ENCODE measurements at regions not wholly inside any gene's neighbourhood (a gene's known extent, or its start where the extent isn't known, plus 50 kb on each side); places are given as distances from the start of the nearest gene placed in this dataset.

- H3K27me3 Mint-ChIP-seq, result no peaks in the 10 kb centered on the region
- no peaks in the 10 kb centered on the region for H3K9me3 Mint-ChIP-seq
- no peak overlapping the region for H3K4me3 Mint-ChIP-seq
- POLR2A ChIA-PET, result no interaction called here
- DNase-seq, result no peak
- H3K27ac Mint-ChIP-seq, result no peak overlapping the region
- no peaks in the 10 kb centered on the region for H3K4me1 Mint-ChIP-seq
- H3K36me3 Mint-ChIP-seq (ENCODE audit: low read depth), result no peaks in the 10 kb centered on the region
- CTCF ChIA-PET, result no interaction called here
Observed at GRCh38 chr20:19098117-19098516, 114.3 kb upstream of the SLC24A3 start.

- no peaks in the 10 kb centered on the region for H3K27me3 Mint-ChIP-seq
- no peak for DNase-seq
- POLR2A ChIA-PET, result no interaction called here
- CTCF ChIA-PET, result no interaction called here
- H3K36me3 Mint-ChIP-seq (ENCODE audit: low read depth), result no peaks in the 10 kb centered on the region
- no peak overlapping the region for H3K27ac Mint-ChIP-seq
- H3K4me3 Mint-ChIP-seq, result no peak overlapping the region
- H3K9me3 Mint-ChIP-seq, result no peaks in the 10 kb centered on the region
- H3K4me1 Mint-ChIP-seq, result no peaks in the 10 kb centered on the region
Observed at GRCh38 chr20:19098806-19099578, 113.5 kb upstream of the SLC24A3 start.

DNA sequence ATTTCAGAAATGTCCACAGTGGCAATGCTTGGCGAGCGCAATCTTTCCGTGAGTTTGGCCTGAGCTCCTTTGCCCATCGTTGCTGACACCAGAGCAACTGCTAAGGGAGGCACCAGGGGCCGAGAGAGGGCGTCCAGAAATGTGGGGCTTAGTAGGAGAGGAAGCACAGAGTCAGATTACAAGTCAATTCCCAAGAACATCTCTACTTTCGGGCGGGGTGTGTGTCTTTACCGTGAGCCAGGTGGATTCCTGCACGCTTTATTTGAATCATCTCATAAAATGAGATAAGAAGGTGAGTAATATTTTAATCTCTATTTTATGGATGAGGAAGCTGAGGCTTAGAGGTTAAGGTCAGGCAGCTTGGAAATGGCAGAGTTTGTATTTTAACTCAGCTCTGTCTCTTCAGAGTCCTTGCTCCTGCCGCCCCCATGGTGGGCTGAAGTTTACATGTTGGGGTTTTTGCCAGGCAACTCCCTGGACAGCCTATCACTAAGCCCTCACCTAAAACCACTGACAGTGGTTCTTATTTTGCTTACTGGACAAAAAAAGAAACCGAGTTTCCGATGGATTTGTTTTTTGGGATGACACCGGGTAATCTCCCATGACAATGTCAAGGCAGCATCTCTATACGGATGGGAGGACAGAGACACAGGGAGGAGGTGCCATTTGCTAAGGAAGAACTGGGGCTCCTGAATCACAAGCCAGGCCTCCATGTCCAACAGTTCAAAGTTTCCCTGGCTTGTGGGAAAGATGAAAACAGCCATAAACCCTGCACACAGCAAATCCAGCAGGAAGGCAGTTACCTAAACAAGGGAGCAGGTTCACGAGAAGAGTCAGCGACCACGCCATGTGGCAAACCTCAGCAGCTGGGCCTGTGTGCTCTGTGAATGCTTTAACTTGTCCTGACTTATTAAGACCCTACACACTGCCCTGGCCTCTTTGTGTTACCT is 112.6 kb upstream of the SLC24A3 start:
- no peaks in the 10 kb centered on the region for H3K9me3 Mint-ChIP-seq
- H3K36me3 Mint-ChIP-seq (ENCODE audit: low read depth), result no peaks in the 10 kb centered on the region
- no peak for DNase-seq
- no peak overlapping the region for H3K27ac Mint-ChIP-seq
- no peaks in the 10 kb centered on the region for H3K27me3 Mint-ChIP-seq
- CTCF ChIA-PET, result no interaction called here
- H3K4me3 Mint-ChIP-seq, result no peak overlapping the region
- POLR2A ChIA-PET, result no interaction called here
- no peaks in the 10 kb centered on the region for H3K4me1 Mint-ChIP-seq

DNA sequence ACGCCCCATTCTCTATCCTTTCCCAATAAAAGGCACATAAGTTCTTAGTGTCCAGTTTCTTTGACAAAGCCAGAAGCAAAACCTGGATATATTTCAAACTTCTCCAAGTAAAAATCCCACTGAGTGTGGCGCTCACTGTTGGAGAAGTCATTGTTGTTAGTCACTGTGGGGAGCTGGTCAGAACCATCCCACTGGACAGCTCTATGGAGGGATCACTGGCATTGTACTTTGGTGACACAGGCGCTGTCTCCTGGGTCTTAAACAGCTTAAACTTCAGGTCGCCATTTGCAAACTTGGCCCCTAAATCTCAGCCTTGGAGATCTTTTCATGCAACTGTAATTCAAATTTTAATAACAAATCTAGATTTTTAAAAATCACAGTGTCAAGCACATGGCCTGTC is 111.5 kb upstream of the SLC24A3 start:
- Mint-ChIP-seq H3K27me3 (no peaks in the 10 kb centered on the region), H3K4me1 (no peaks in the 10 kb centered on the region), H3K4me3 (no peak overlapping the region), H3K9me3 (no peaks in the 10 kb centered on the region), H3K27ac (no peak overlapping the region), H3K36me3 (ENCODE audit: low read depth) (no peaks in the 10 kb centered on the region)
- POLR2A ChIA-PET, result no interaction called here
- CTCF ChIA-PET, result no interaction called here
- no peak for DNase-seq

DNA sequence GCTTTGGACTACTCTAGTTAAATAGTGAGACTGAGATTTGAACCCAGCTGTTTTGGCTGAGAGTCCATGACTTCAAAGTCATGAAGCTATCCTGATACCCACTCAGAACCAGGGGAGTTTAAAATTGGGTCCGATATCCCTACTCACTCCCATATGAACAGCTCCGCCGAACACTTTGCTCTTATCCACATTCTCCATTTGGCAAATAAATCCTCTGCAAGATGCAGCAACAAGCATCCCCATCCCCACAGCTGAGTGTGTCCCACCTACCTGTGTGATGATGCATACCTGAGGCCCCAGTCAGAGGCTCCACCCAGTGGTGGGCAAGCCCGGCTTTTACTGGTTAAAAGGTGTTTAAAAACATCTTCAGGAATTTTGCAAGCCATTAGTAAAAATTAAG is 108.3 kb upstream of the SLC24A3 start:
- Mint-ChIP-seq H3K27me3 (no peaks in the 10 kb centered on the region), H3K36me3 (ENCODE audit: low read depth) (no peaks in the 10 kb centered on the region), H3K27ac (no peak overlapping the region), H3K9me3 (no peaks in the 10 kb centered on the region), H3K4me3 (no peak overlapping the region), H3K4me1 (no peaks in the 10 kb centered on the region)
- ChIA-PET CTCF (no interaction called here), POLR2A (no interaction called here)
- no peak for DNase-seq

DNA sequence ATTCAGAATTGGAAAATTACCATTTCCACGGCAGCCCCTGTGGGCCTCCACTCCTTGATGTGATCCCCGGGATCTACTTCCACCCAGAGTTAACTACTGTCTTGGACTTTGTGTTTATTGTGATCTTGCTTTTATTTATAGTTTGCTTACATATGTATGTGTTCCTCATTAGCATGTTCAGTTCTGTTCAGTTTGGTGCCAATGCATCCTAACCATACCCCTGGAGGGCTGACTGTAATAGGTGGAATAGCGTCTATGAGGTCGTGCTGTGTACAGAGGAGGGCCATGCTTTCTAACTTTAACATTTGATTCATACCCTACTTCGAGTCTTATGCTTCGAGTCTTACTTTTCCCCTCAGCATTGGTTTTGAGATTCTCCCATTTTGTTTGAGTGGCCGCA is 104.3 kb upstream of the SLC24A3 start:
- no peak overlapping the region for H3K27ac Mint-ChIP-seq
- H3K36me3 Mint-ChIP-seq (ENCODE audit: low read depth), result no peaks in the 10 kb centered on the region
- no peak for DNase-seq
- H3K4me3 Mint-ChIP-seq, result no peak overlapping the region
- no peaks in the 10 kb centered on the region for H3K27me3 Mint-ChIP-seq
- no peaks in the 10 kb centered on the region for H3K4me1 Mint-ChIP-seq
- POLR2A ChIA-PET, result no interaction called here
- H3K9me3 Mint-ChIP-seq, result peaks cover 2% of the 10 kb centered on the region
- CTCF ChIA-PET, result no interaction called here

- POLR2A ChIA-PET, result no interaction called here
- no peak overlapping the region for H3K27ac Mint-ChIP-seq
Observed at GRCh38 chr20:19110285-19110684, 102.2 kb upstream of the SLC24A3 start.

DNA sequence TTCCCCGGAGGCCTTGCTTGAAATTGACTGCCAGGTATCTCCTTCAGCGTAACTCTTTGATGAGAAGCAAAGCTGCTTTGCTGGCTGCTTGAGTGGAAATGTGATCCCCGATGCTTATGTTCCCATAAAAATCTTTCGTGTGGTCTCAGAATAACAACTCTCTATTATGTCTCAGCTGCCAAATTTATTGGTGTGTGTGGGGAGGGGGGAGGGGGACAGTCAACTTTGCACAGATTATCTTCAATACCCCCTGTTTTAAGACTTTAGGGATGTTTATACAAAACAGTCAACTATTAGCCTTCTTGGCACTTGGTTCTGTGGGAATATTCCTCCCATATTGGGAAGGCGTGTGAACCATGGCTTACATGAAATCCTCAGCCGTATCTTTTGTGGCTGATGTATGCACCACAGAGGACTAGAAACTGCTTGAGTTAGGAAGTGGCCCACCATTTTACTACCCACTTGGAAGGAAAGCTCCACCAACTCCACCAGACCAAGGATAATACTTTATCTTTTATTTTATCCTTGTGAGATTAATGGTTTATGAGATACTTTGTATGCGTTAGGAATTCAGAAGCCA is 101.5 kb upstream of the SLC24A3 start:
- peaks cover 5% of the 10 kb centered on the region for H3K9me3 Mint-ChIP-seq
- ChIA-PET CTCF (no interaction called here), POLR2A (no interaction called here)
- DNase-seq, result no peak
- no peaks in the 10 kb centered on the region for H3K36me3 Mint-ChIP-seq (ENCODE audit: low read depth)
- H3K27me3 Mint-ChIP-seq, result no peaks in the 10 kb centered on the region
- no peak overlapping the region for H3K4me3 Mint-ChIP-seq
- H3K27ac Mint-ChIP-seq, result no peak overlapping the region
- no peaks in the 10 kb centered on the region for H3K4me1 Mint-ChIP-seq

More at GRCh38 chr20:19110285-19110684, 102.2 kb upstream of the SLC24A3 start:
- DNase-seq, result no peak
- no peaks in the 10 kb centered on the region for H3K36me3 Mint-ChIP-seq (ENCODE audit: low read depth)
- H3K27me3 Mint-ChIP-seq, result no peaks in the 10 kb centered on the region
- H3K9me3 Mint-ChIP-seq, result peaks cover 3% of the 10 kb centered on the region
- CTCF ChIA-PET, result no interaction called here
- H3K4me3 Mint-ChIP-seq, result no peak overlapping the region
- no peaks in the 10 kb centered on the region for H3K4me1 Mint-ChIP-seq

DNA sequence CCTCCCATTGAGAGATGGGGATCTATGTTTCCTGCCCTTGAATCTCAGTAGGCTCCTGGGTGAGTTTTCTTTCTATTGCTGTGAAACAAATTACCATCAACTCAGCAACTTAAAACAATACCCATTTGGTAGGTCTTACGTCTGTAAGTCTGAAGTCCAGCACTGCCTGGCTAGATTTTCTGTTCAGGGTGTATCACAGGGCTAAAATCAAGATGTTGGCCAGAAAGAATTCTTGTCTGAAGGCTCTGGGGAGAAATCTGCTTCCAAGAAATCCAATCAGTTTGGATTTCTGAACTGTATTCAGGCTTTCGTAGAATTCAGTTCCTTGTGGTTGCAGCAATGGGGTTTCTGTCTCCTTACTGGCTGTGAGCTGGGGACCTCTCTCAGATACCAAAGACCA is 99.6 kb upstream of the SLC24A3 start:
- Mint-ChIP-seq H3K27me3 (no peaks in the 10 kb centered on the region), H3K4me1 (no peaks in the 10 kb centered on the region), H3K36me3 (ENCODE audit: low read depth) (no peaks in the 10 kb centered on the region), H3K4me3 (no peak overlapping the region), H3K27ac (no peak overlapping the region), H3K9me3 (peaks cover 5% of the 10 kb centered on the region)
- no peak for DNase-seq
- POLR2A ChIA-PET, result no interaction called here
- CTCF ChIA-PET, result no interaction called here

GRCh38 chr20:19113343-19113930 is 99.0 kb upstream of the SLC24A3 start:
- Mint-ChIP-seq H3K36me3 (ENCODE audit: low read depth) (no peaks in the 10 kb centered on the region), H3K27me3 (no peaks in the 10 kb centered on the region), H3K9me3 (peaks cover 5% of the 10 kb centered on the region), H3K27ac (no peak overlapping the region), H3K4me3 (no peak overlapping the region), H3K4me1 (no peaks in the 10 kb centered on the region)
- ChIA-PET CTCF (no interaction called here), POLR2A (no interaction called here)
- no peak for DNase-seq

GRCh38 chr20:19114410-19114809 is 98.0 kb upstream of the SLC24A3 start:
- Mint-ChIP-seq H3K27ac (no peak overlapping the region), H3K9me3 (peaks cover 5% of the 10 kb centered on the region), H3K4me3 (no peak overlapping the region), H3K4me1 (no peaks in the 10 kb centered on the region), H3K27me3 (no peaks in the 10 kb centered on the region), H3K36me3 (ENCODE audit: low read depth) (no peaks in the 10 kb centered on the region)
- no peak for DNase-seq
- CTCF ChIA-PET, result no interaction called here
- POLR2A ChIA-PET, result no interaction called here

GRCh38 chr20:19115581-19115980 is 96.9 kb upstream of the SLC24A3 start:
- Mint-ChIP-seq H3K27me3 (no peaks in the 10 kb centered on the region), H3K9me3 (peaks cover 2% of the 10 kb centered on the region), H3K36me3 (ENCODE audit: low read depth) (no peaks in the 10 kb centered on the region), H3K27ac (no peak overlapping the region), H3K4me3 (no peak overlapping the region), H3K4me1 (no peaks in the 10 kb centered on the region)
- ChIA-PET POLR2A (no interaction called here), CTCF (no interaction called here)
- DNase-seq, result no peak

DNA sequence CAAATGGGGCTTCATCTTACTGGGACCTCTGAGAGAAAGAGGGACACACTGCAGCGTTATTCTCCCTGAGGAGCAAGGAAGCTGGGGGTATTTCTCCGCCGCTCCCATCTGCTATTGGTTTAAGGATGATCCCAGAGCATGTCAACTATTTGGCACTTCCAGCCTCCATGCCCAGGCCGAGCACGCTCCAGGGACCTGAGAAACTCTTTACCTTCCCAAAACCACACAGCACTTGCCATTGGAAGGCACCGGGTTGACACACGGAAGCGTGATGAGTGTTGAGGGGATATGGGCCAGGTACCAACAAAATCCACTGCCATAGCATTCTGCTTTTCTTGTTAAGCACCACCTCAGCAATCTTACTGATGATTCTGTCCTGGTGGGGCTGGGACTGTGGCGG is 92.4 kb upstream of the SLC24A3 start:
- ChIA-PET POLR2A (no interaction called here), CTCF (no interaction called here)
- Mint-ChIP-seq H3K27ac (no peak overlapping the region), H3K27me3 (no peaks in the 10 kb centered on the region), H3K9me3 (peaks cover 2% of the 10 kb centered on the region), H3K36me3 (ENCODE audit: low read depth) (no peaks in the 10 kb centered on the region), H3K4me3 (no peak overlapping the region), H3K4me1 (no peaks in the 10 kb centered on the region)
- DNase-seq, result no peak
